Nephron (organoid): ENCODE measurements at regions not wholly inside any gene's neighbourhood (a gene's known extent, or its start where the extent isn't known, plus 50 kb on each side); places are given as distances from the start of the nearest gene placed in this dataset.

Source experiments
- H3K27ac Mint-ChIP-seq, 3 experiments: 2 replicates each; pipeline ENCODE4 v1.8.0; 2020; ENCODE audit warnings: mixed read lengths in 3 of 3, mild to moderate bottlenecking in 2 of 3, moderate library complexity in 1 of 3
- H3K27me3 Mint-ChIP-seq: 2 replicates; pipeline ENCODE4 v1.8.0; 2021; ENCODE audit warnings: low read depth, mild to moderate bottlenecking, moderate library complexity, mixed read lengths
- H3K36me3 Mint-ChIP-seq: 2 replicates; pipeline ENCODE4 v1.8.0; 2020; ENCODE audit warnings: low read depth, mixed read lengths
- H3K4me1 Mint-ChIP-seq: 2 replicates; pipeline ENCODE4 v1.8.0; 2020; ENCODE audit warnings: mixed read lengths
- H3K4me3 Mint-ChIP-seq, 3 experiments: 2 replicates each; pipeline ENCODE4 v1.8.0; 2020; ENCODE audit warnings: mild to moderate bottlenecking in 3 of 3, mixed read lengths in 3 of 3, moderate library complexity in 2 of 3
- H3K9me3 Mint-ChIP-seq: 2 replicates; pipeline ENCODE4 v1.8.0; 2020; ENCODE audit warnings: mixed read lengths
- TF ChIP-seq, protein P1 (sequence below), 3 experiments: fragments of 200-600 bp; sonication (generic); IDR thresholded peaks; one replicate each; pipeline ENCODE4 v1.5.0; 2021; ENCODE audit warnings: antibody characterized with exemption in 3 of 3; ENCODE audit not compliant: unreplicated experiment in 3 of 3

DNA sequence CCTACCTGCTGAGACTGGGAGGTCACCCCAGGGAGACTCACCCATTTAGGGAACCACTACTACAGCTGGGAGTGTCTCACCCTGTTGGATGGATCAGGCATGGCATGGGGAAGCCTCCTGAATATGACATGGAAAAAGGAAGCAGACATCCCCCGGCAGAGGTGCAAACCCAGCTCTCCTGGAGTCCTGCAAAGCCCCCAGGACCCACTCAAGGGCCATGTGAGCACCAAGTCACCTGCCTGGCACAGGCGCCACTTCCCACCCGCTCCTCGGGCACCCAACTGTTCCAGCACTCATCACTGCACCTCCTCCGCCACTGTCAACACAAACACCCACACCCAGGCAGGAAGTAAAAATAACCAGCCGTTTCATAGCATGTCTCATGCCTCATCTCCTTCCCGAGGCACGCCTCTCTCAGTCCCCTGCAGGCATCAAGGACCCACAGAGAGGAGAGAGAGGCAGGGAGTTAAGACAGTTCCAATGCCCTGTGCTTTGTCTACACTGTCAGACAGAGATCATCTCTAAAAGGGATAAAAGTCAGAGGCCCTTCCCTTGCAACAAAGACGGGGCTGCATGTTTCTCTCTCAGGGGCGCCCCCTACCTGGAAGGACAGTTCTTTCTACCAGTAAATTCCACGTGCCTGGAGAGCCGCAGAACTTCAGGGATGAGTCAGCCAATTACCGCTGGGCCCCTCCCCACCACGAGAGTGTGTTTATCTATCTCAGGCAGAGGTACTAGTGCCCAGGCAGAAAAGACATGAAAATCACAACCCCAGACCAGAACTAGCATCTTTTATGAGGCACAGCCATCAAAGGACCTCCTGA is 150.1 kb upstream of the SOD1 start:
- TF ChIP-seq, protein P1, sequence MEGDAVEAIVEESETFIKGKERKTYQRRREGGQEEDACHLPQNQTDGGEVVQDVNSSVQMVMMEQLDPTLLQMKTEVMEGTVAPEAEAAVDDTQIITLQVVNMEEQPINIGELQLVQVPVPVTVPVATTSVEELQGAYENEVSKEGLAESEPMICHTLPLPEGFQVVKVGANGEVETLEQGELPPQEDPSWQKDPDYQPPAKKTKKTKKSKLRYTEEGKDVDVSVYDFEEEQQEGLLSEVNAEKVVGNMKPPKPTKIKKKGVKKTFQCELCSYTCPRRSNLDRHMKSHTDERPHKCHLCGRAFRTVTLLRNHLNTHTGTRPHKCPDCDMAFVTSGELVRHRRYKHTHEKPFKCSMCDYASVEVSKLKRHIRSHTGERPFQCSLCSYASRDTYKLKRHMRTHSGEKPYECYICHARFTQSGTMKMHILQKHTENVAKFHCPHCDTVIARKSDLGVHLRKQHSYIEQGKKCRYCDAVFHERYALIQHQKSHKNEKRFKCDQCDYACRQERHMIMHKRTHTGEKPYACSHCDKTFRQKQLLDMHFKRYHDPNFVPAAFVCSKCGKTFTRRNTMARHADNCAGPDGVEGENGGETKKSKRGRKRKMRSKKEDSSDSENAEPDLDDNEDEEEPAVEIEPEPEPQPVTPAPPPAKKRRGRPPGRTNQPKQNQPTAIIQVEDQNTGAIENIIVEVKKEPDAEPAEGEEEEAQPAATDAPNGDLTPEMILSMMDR (IDR thresholded peaks at IDR 0.05; ENCODE audit: unreplicated experiment in 3 of 3): no peak
- no peaks in the 10 kb centered on the region for H3K36me3 Mint-ChIP-seq
- H3K27ac Mint-ChIP-seq: no peak overlapping the region
- H3K4me1 Mint-ChIP-seq: no peaks in the 10 kb centered on the region
- H3K4me3 Mint-ChIP-seq: no peak overlapping the region
- peaks cover 4% of the 10 kb centered on the region for H3K27me3 Mint-ChIP-seq
- H3K9me3 Mint-ChIP-seq: no peaks in the 10 kb centered on the region

DNA sequence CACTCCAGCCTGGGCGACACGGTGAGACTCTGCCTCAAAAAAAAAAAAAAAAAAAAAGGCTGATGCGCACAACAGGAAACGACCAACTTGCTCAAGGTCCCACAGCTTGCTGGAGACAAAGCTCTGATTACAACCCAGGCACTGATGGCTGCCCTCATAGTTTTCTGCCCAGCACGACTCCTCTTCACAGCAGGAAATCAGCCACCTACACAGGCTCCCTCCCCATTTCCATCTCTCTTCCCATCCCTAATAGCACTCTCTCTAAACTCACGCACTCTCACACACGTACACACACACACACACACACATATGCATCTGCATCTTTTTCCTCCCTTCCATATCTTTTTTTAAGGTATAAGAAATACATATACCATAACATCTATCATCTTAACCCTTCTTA is 153.5 kb upstream of the SOD1 start:
- Mint-ChIP-seq H3K4me3 (no peak overlapping the region), H3K9me3 (no peaks in the 10 kb centered on the region), H3K27me3 (peaks cover 4% of the 10 kb centered on the region), H3K27ac (no peak overlapping the region), H3K4me1 (peaks cover 2% of the 10 kb centered on the region), H3K36me3 (no peaks in the 10 kb centered on the region)
- TF ChIP-seq, protein P1 (IDR thresholded peaks at IDR 0.05; ENCODE audit: unreplicated experiment in 3 of 3): no peak

- H3K36me3 Mint-ChIP-seq: no peaks in the 10 kb centered on the region
- no peaks in the 10 kb centered on the region for H3K9me3 Mint-ChIP-seq
- TF ChIP-seq, protein P1 (IDR thresholded peaks at IDR 0.05; ENCODE audit: unreplicated experiment in 3 of 3): no peak
- no peak overlapping the region for H3K4me3 Mint-ChIP-seq
- H3K27ac Mint-ChIP-seq: no peak overlapping the region
- H3K4me1 Mint-ChIP-seq: peaks cover 4% of the 10 kb centered on the region
- peaks cover 4% of the 10 kb centered on the region for H3K27me3 Mint-ChIP-seq
Observed at GRCh38 chr21:31503939-31504338, 155.6 kb upstream of the SOD1 start.

DNA sequence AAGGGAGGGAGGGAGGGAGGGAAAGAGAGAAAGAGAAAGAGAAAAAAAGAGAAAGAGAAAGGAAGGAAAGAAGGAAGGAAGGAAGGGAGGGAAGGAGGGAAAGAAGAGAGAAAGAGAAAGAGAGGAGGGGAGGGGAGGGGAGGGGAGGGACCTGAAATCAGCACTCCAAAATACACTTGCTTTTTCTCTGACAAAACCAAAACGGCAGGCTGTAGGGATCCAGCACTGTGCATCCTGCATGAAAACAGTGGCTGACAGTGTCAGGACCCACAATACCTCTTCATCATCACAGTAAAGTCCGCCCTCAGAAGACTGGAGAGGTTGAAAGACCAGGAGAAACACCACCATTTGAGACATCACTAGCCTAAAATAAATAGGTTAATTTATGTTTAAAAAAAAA is 156.0 kb upstream of the SOD1 start:
- Mint-ChIP-seq H3K4me1 (peaks cover 4% of the 10 kb centered on the region), H3K36me3 (no peaks in the 10 kb centered on the region), H3K9me3 (no peaks in the 10 kb centered on the region), H3K27me3 (peaks cover 4% of the 10 kb centered on the region), H3K4me3 (no peak overlapping the region), H3K27ac (no peak overlapping the region)
- TF ChIP-seq, protein P1 (IDR thresholded peaks at IDR 0.05; ENCODE audit: unreplicated experiment in 3 of 3): no peak

DNA sequence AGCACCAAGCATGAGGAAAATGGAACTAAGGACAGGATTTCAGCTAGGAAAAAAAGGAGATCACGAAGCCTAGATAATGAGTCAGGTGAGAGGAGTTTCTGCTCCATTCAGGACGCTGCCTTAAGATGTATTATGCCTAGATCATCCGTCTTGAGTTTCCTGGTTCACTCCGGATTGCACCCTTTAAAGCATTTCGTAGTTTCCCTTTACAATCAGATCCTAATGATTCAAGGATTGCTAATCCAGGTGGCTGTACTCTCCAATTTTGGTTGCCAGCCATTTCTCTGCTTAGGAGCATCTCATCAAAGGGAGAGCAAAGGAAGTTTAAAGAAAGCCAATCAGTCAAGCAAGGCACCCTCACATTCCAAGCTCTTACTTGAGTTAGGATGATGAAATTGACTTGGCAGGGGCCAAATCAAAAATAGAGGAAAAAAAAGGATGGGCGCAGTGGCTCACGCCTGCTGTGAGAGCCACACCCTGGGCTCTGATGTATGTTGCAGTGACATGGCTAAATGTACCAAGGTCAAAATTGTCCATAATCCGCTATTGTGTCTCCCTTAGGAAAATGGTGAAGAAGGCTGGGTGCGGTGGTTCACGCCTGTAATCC is 156.9 kb upstream of the SOD1 start:
- peak overlapping the region; percentile 17 to 66 (median 64) for H3K27ac Mint-ChIP-seq
- H3K4me1 Mint-ChIP-seq: peaks cover 4% of the 10 kb centered on the region
- H3K36me3 Mint-ChIP-seq: no peaks in the 10 kb centered on the region
- peaks cover 3% of the 10 kb centered on the region for H3K27me3 Mint-ChIP-seq
- H3K4me3 Mint-ChIP-seq: no peak overlapping the region
- TF ChIP-seq, protein P1 (IDR thresholded peaks at IDR 0.05; ENCODE audit: unreplicated experiment in 3 of 3): no peak
- H3K9me3 Mint-ChIP-seq: no peaks in the 10 kb centered on the region
